ENCODE measurements at regions not wholly inside any gene's neighbourhood (a gene's known extent, or its start where the extent isn't known, plus 50 kb on each side); places are given as distances from the start of the nearest gene placed in this dataset.
"Not testable (repeated sequence)": the region's sequence is repeated elsewhere in the genome, so short reads cannot be mapped to it uniquely, and the experiment has no call there.

- DNase-seq, result no peak
- in situ Hi-C loops (cut with HindIII; ENCODE audit: low pct_ligation_motif_present, low pct_unique_long_range_greater_than_20kb, low sequenced_read_pairs), result no loop called here
These were observed 96.7 kb downstream of the TMX1 start for GRCh38 chr14:51336734-51337133.

- DNase-seq, result no peak
- in situ Hi-C loops (cut with HindIII; ENCODE audit: low pct_ligation_motif_present, low pct_unique_long_range_greater_than_20kb, low sequenced_read_pairs), result no loop called here
These were observed 97.5 kb downstream of the TMX1 start for GRCh38 chr14:51337520-51337919.

GRCh38 chr14:51341338-51341737 lies 101.3 kb downstream of the TMX1 start:
- DNase-seq, result no peak
- in situ Hi-C loops (cut with HindIII; ENCODE audit: low pct_ligation_motif_present, low pct_unique_long_range_greater_than_20kb, low sequenced_read_pairs), result no loop called here

GRCh38 chr14:51342226-51342625 lies 102.2 kb downstream of the TMX1 start:
- no peak for DNase-seq
- in situ Hi-C loops (cut with HindIII; ENCODE audit: low pct_ligation_motif_present, low pct_unique_long_range_greater_than_20kb, low sequenced_read_pairs), result no loop called here

- DNase-seq, result no peak
- in situ Hi-C loops (cut with HindIII; ENCODE audit: low pct_ligation_motif_present, low pct_unique_long_range_greater_than_20kb, low sequenced_read_pairs), result no loop called here
These were observed 112.0 kb downstream of the TMX1 start for GRCh38 chr14:51351997-51352396.

GRCh38 chr14:51353901-51354300 lies 113.9 kb downstream of the TMX1 start:
- DNase-seq, result no peak
- in situ Hi-C loops (cut with HindIII; ENCODE audit: low pct_ligation_motif_present, low pct_unique_long_range_greater_than_20kb, low sequenced_read_pairs), result no loop called here

GRCh38 chr14:51354846-51355245 lies 114.8 kb downstream of the TMX1 start:
- no peak for DNase-seq
- in situ Hi-C loops (cut with HindIII; ENCODE audit: low pct_ligation_motif_present, low pct_unique_long_range_greater_than_20kb, low sequenced_read_pairs), result no loop called here

GRCh38 chr14:51356381-51356780 lies 116.3 kb downstream of the TMX1 start:
- in situ Hi-C loops (cut with HindIII; ENCODE audit: low pct_ligation_motif_present, low pct_unique_long_range_greater_than_20kb, low sequenced_read_pairs), result no loop called here
- no peak for DNase-seq

GRCh38 chr14:51357250-51357649 lies 117.2 kb downstream of the TMX1 start:
- no peak for DNase-seq
- in situ Hi-C loops (cut with HindIII; ENCODE audit: low pct_ligation_motif_present, low pct_unique_long_range_greater_than_20kb, low sequenced_read_pairs), result no loop called here

- no peak for DNase-seq
- in situ Hi-C loops (cut with HindIII; ENCODE audit: low pct_ligation_motif_present, low pct_unique_long_range_greater_than_20kb, low sequenced_read_pairs), result no loop called here
These were observed 120.5 kb downstream of the TMX1 start for GRCh38 chr14:51360592-51360991.

- in situ Hi-C loops (cut with HindIII; ENCODE audit: low pct_ligation_motif_present, low pct_unique_long_range_greater_than_20kb, low sequenced_read_pairs), result no loop called here
- DNase-seq, result no peak
These were observed 125.4 kb downstream of the TMX1 start for GRCh38 chr14:51365241-51365965.

- DNase-seq; in situ Hi-C loops (cut with HindIII; ENCODE audit: low pct_ligation_motif_present, low pct_unique_long_range_greater_than_20kb, low sequenced_read_pairs): not testable (repeated sequence)
These were observed 126.4 kb downstream of the TMX1 start for GRCh38 chr14:51366460-51366859.

GRCh38 chr14:51366866-51367599 lies 127.0 kb downstream of the TMX1 start:
- in situ Hi-C loops (cut with HindIII; ENCODE audit: low pct_ligation_motif_present, low pct_unique_long_range_greater_than_20kb, low sequenced_read_pairs); DNase-seq: not testable (repeated sequence)

- in situ Hi-C loops (cut with HindIII; ENCODE audit: low pct_ligation_motif_present, low pct_unique_long_range_greater_than_20kb, low sequenced_read_pairs), result no loop called here
These were observed 127.5 kb downstream of the TMX1 start for GRCh38 chr14:51367600-51367931.

GRCh38 chr14:51368721-51369163 lies 128.7 kb downstream of the TMX1 start:
- no peak for DNase-seq
- in situ Hi-C loops (cut with HindIII; ENCODE audit: low pct_ligation_motif_present, low pct_unique_long_range_greater_than_20kb, low sequenced_read_pairs), result no loop called here

More at GRCh38 chr14:51367600-51367931, 127.5 kb downstream of the TMX1 start:
- DNase-seq, result no peak

- in situ Hi-C loops (cut with HindIII; ENCODE audit: low pct_ligation_motif_present, low pct_unique_long_range_greater_than_20kb, low sequenced_read_pairs), result no loop called here
- DNase-seq, result no peak
These were observed 129.8 kb downstream of the TMX1 start for GRCh38 chr14:51369814-51370213.

- DNase-seq, result no peak
- in situ Hi-C loops (cut with HindIII; ENCODE audit: low pct_ligation_motif_present, low pct_unique_long_range_greater_than_20kb, low sequenced_read_pairs), result no loop called here
These were observed 130.8 kb downstream of the TMX1 start for GRCh38 chr14:51370758-51371386.

GRCh38 chr14:51377186-51377585 lies 137.1 kb downstream of the TMX1 start:
- in situ Hi-C loops (cut with HindIII; ENCODE audit: low pct_ligation_motif_present, low pct_unique_long_range_greater_than_20kb, low sequenced_read_pairs); DNase-seq: not testable (repeated sequence)

GRCh38 chr14:51382506-51382905 lies 142.5 kb downstream of the TMX1 start:
- in situ Hi-C loops (cut with HindIII; ENCODE audit: low pct_ligation_motif_present, low pct_unique_long_range_greater_than_20kb, low sequenced_read_pairs), result no loop called here

GRCh38 chr14:51386411-51386810 lies 146.4 kb downstream of the TMX1 start:
- in situ Hi-C loops (cut with HindIII; ENCODE audit: low pct_ligation_motif_present, low pct_unique_long_range_greater_than_20kb, low sequenced_read_pairs), result no loop called here
- no peak for DNase-seq

More at GRCh38 chr14:51382506-51382905, 142.5 kb downstream of the TMX1 start:
- no peak for DNase-seq

Data from ACHN (cell line).